SK-N-MC (cell line): ENCODE measurements at regions not wholly inside any gene's neighbourhood (a gene's known extent, or its start where the extent isn't known, plus 50 kb on each side); places are given as distances from the start of the nearest gene placed in this dataset.

ENCODE experiments used
- DNase-seq: peaks from one replicate; pipeline ENCODE4 v3.0.0-alpha.2; 2011; ENCODE audit warnings: low read depth, low spot score
- H3K27ac ChIP-seq: fragments of 200-600 bp; sonication (generic); 2 replicates; pipeline ENCODE4 v1.5.1; 2016; ENCODE audit warnings: mixed run types
- H3K36me3 ChIP-seq: fragments of 200-600 bp; sonication (generic); 2 replicates; pipeline ENCODE4 v1.6.1; 2017; ENCODE audit warnings: antibody characterized with exemption, low read length, mixed read lengths; ENCODE audit not compliant: insufficient read depth
- H3K4me3 ChIP-seq: fragments of 200-600 bp; sonication (generic); 2 replicates; pipeline ENCODE4 v1.5.1; 2016
- H3K9ac ChIP-seq: fragments of 200-600 bp; sonication (generic); 2 replicates; pipeline ENCODE4 v1.8.0; 2017; ENCODE audit warnings: mixed run types, mixed read lengths; ENCODE audit not compliant: insufficient read length
- H3K9me3 ChIP-seq: fragments of 200-600 bp; sonication (generic); 2 replicates; pipeline ENCODE4 v1.6.1; 2017; ENCODE audit warnings: low read depth, mild to moderate bottlenecking, antibody characterized with exemption, low read length, moderate library complexity, mixed read lengths
- EZH2 ChIP-seq: fragments of 200-600 bp; sonication (generic); IDR thresholded peaks from one replicate; pipeline ENCODE4 v1.6.1; 2017; ENCODE audit warnings: antibody characterized with exemption
- FOXP2 ChIP-seq: optimal IDR thresholded peaks from 2 replicates; pipeline ENCODE3; 2011; ENCODE audit warnings: mild to moderate bottlenecking, moderate library complexity; ENCODE audit not compliant: insufficient read depth; ENCODE audit errors: extremely low read length, control extremely low read depth
- POLR2AphosphoS5 ChIP-seq: IDR thresholded peaks from 2 replicates; pipeline ENCODE4 v1.6.1; 2012; ENCODE audit warnings: mild to moderate bottlenecking, low read depth, low read length, borderline replicate concordance

- no peaks in the 10 kb centered on the region for H3K9me3 ChIP-seq
- H3K4me3 ChIP-seq: no peak overlapping the region
- H3K36me3 ChIP-seq: no peaks in the 10 kb centered on the region; the same call in 1 of the 2 replicates
- TF ChIP-seq POLR2AphosphoS5 (no peak), FOXP2 (no peak), EZH2 (no peak)
- no peak overlapping the region for H3K27ac ChIP-seq
- no peak overlapping the region for H3K9ac ChIP-seq
- no peak for DNase-seq
Observed at GRCh38 chr19:27748551-27749152, 1464.3 kb downstream of the UQCRFS1 start.

GRCh38 chr19:27746691-27747380 lies 1466.1 kb downstream of the UQCRFS1 start:
- H3K9ac ChIP-seq: no peak overlapping the region
- no peak overlapping the region for H3K4me3 ChIP-seq
- no peaks in the 10 kb centered on the region for H3K9me3 ChIP-seq
- no peaks in the 10 kb centered on the region; the same call in 1 of the 2 replicates for H3K36me3 ChIP-seq
- TF ChIP-seq POLR2AphosphoS5 (no peak), FOXP2 (no peak), EZH2 (no peak)
- no peak overlapping the region for H3K27ac ChIP-seq
- no peak for DNase-seq

GRCh38 chr19:27745978-27746542 lies 1466.9 kb downstream of the UQCRFS1 start:
- no peak overlapping the region for H3K9ac ChIP-seq
- H3K27ac ChIP-seq: no peak overlapping the region
- H3K36me3 ChIP-seq: no peaks in the 10 kb centered on the region; the same call in 1 of the 2 replicates
- TF ChIP-seq EZH2 (no peak), FOXP2 (no peak)
- no peak overlapping the region for H3K4me3 ChIP-seq
- DNase-seq: no peak
- no peaks in the 10 kb centered on the region for H3K9me3 ChIP-seq

- Histone ChIP-seq H3K9ac (no peak overlapping the region), H3K4me3 (no peak overlapping the region), H3K36me3 (no peaks in the 10 kb centered on the region; the same call in 1 of the 2 replicates), H3K9me3 (no peaks in the 10 kb centered on the region), H3K27ac (no peak overlapping the region)
- DNase-seq: no peak
- TF ChIP-seq FOXP2: no peak
- TF ChIP-seq POLR2AphosphoS5: no peak
- no peak for TF ChIP-seq EZH2
Observed at GRCh38 chr19:27744926-27745768, 1467.8 kb downstream of the UQCRFS1 start.

- Histone ChIP-seq H3K9ac (no peak overlapping the region), H3K27ac (no peak overlapping the region), H3K36me3 (no peaks in the 10 kb centered on the region; the same call in 1 of the 2 replicates), H3K4me3 (no peak overlapping the region), H3K9me3 (no peaks in the 10 kb centered on the region)
- TF ChIP-seq EZH2 (no peak), POLR2AphosphoS5 (no peak), FOXP2 (no peak)
- no peak for DNase-seq
Observed at GRCh38 chr19:27742041-27742440, 1470.9 kb downstream of the UQCRFS1 start.

- Histone ChIP-seq H3K9me3 (no peaks in the 10 kb centered on the region), H3K9ac (no peak overlapping the region)
Observed at GRCh38 chr19:27741236-27741635, 1471.7 kb downstream of the UQCRFS1 start.

GRCh38 chr19:27740396-27740795 lies 1472.6 kb downstream of the UQCRFS1 start:
- no peak overlapping the region for H3K4me3 ChIP-seq
- no peaks in the 10 kb centered on the region for H3K9me3 ChIP-seq
- no peak for TF ChIP-seq FOXP2
- TF ChIP-seq EZH2: no peak
- no peak for TF ChIP-seq POLR2AphosphoS5
- no peaks in the 10 kb centered on the region; the same call in 1 of the 2 replicates for H3K36me3 ChIP-seq
- H3K9ac ChIP-seq: no peak overlapping the region
- DNase-seq: no peak
- H3K27ac ChIP-seq: no peak overlapping the region

More at GRCh38 chr19:27741236-27741635, 1471.7 kb downstream of the UQCRFS1 start:
- Histone ChIP-seq H3K4me3 (no peak overlapping the region), H3K27ac (no peak overlapping the region), H3K36me3 (no peaks in the 10 kb centered on the region; the same call in 1 of the 2 replicates)
- no peak for TF ChIP-seq POLR2AphosphoS5
- no peak for TF ChIP-seq FOXP2
- no peak for TF ChIP-seq EZH2
- no peak for DNase-seq

GRCh38 chr19:27738569-27739193 lies 1474.3 kb downstream of the UQCRFS1 start:
- H3K36me3 ChIP-seq: no peaks in the 10 kb centered on the region; the same call in 1 of the 2 replicates
- no peak overlapping the region for H3K4me3 ChIP-seq
- no peaks in the 10 kb centered on the region for H3K9me3 ChIP-seq
- TF ChIP-seq EZH2 (no peak), POLR2AphosphoS5 (no peak), FOXP2 (no peak)
- DNase-seq: no peak
- no peak overlapping the region for H3K9ac ChIP-seq
- H3K27ac ChIP-seq: no peak overlapping the region
